Osteoblast (primary cell): ENCODE measurements at regions not wholly inside any gene's neighbourhood (a gene's known extent, or its start where the extent isn't known, plus 50 kb on each side); places are given as distances from the start of the nearest gene placed in this dataset.
A peak's percentile ranks its signal among the peaks of the same experiment; 100 is the strongest.

ENCODE experiments used
- DNase-seq: peaks from one replicate; pipeline ENCODE4 v3.0.0; 2011; ENCODE audit warnings: low spot score, mixed read lengths; ENCODE audit not compliant: insufficient read length; ENCODE audit errors: missing footprints
- H2AFZ ChIP-seq: 2 replicates; pipeline ENCODE4 v1.6.0; 2011; ENCODE audit warnings: mild to moderate bottlenecking, low read length
- H3K27ac ChIP-seq: 2 replicates; pipeline ENCODE4 v1.5.1; 2011; ENCODE audit warnings: mild to moderate bottlenecking, low read depth, low read length, moderate library complexity
- H3K27me3 ChIP-seq: 2 replicates; pipeline ENCODE4 v1.6.0; 2012; ENCODE audit warnings: mild to moderate bottlenecking, control low read depth, inconsistent platforms, low read length, moderate library complexity; ENCODE audit not compliant: insufficient read depth
- H3K36me3 ChIP-seq: 2 replicates; pipeline ENCODE4 v1.5.1; 2011; ENCODE audit warnings: mild to moderate bottlenecking, low read length, control low read depth, moderate library complexity; ENCODE audit not compliant: insufficient read depth
- H3K4me1 ChIP-seq: 2 replicates; pipeline ENCODE4 v1.5.1; 2011; ENCODE audit warnings: mild to moderate bottlenecking, low read length, control low read depth, moderate library complexity; ENCODE audit not compliant: insufficient read depth
- H3K4me2 ChIP-seq: 2 replicates; pipeline ENCODE4 v1.6.0; 2011; ENCODE audit warnings: mild to moderate bottlenecking, low read length; ENCODE audit not compliant: insufficient read depth
- H3K4me3 ChIP-seq: fragments of 200-600 bp; sonication (generic); 3 replicates; pipeline ENCODE4 v1.5.1; 2012; ENCODE audit warnings: mild to moderate bottlenecking, low read length, inconsistent platforms; ENCODE audit not compliant: insufficient read depth
- H3K79me2 ChIP-seq: 2 replicates; pipeline ENCODE4 v1.6.0; 2012; ENCODE audit warnings: mild to moderate bottlenecking, low read length, control low read depth, inconsistent platforms; ENCODE audit not compliant: insufficient read depth
- H3K9me3 ChIP-seq: 2 replicates; pipeline ENCODE4 v1.5.1; 2011; ENCODE audit warnings: low read depth, low read length, control low read depth
- H4K20me1 ChIP-seq: 2 replicates; pipeline ENCODE4 v1.6.0; 2012; ENCODE audit warnings: mild to moderate bottlenecking, low read length, control low read depth; ENCODE audit not compliant: insufficient read depth
- TF ChIP-seq, protein P1 (sequence below): IDR thresholded peaks from 2 replicates; pipeline ENCODE4 v1.5.1; 2011; ENCODE audit warnings: mild to moderate bottlenecking, low read depth, low read length, moderate library complexity; ENCODE audit errors: extremely low read depth

DNA sequence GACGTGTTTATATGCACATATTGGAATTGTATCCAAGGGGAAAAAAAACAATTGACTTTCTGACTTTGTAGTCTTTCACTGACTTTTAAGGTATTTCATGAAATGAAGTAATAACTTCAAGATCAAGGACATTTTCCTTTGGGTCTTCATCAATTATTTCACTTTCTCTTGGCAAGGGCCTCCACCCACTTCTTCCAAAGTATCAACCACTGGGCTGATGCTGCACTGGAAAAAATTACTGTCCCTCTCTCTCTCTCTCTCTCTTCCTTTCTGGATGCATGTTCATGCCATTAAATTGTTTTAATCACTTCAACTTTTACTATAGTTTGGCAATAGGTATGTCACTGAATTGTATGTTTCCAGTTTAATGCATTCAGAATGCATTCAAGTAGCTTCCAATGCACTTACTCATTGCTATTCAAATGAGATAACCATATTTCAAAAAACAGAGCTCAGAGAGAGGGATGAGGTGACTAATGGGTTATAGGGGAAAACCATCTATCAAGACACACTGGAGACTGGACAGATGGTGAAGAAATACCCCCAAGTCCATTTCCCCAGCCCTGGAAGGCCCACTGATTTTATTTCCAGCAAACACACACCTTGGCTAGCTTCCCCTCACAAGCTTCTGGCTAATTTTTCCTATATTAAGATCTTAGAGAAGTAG is 585.3 kb downstream of the EBF1 start:
- peak overlapping the region; percentile 84 for H3K27ac ChIP-seq
- H3K79me2 ChIP-seq: no peaks in the 10 kb centered on the region
- peak; percentile 85 for DNase-seq
- peak overlapping the region; percentile 26 for H3K4me3 ChIP-seq
- H3K36me3 ChIP-seq: no peaks in the 10 kb centered on the region
- peaks cover 23% of the 10 kb centered on the region for H3K4me1 ChIP-seq
- no peak overlapping the region for H2AFZ ChIP-seq
- no peaks in the 10 kb centered on the region for H4K20me1 ChIP-seq
- TF ChIP-seq, protein P1, sequence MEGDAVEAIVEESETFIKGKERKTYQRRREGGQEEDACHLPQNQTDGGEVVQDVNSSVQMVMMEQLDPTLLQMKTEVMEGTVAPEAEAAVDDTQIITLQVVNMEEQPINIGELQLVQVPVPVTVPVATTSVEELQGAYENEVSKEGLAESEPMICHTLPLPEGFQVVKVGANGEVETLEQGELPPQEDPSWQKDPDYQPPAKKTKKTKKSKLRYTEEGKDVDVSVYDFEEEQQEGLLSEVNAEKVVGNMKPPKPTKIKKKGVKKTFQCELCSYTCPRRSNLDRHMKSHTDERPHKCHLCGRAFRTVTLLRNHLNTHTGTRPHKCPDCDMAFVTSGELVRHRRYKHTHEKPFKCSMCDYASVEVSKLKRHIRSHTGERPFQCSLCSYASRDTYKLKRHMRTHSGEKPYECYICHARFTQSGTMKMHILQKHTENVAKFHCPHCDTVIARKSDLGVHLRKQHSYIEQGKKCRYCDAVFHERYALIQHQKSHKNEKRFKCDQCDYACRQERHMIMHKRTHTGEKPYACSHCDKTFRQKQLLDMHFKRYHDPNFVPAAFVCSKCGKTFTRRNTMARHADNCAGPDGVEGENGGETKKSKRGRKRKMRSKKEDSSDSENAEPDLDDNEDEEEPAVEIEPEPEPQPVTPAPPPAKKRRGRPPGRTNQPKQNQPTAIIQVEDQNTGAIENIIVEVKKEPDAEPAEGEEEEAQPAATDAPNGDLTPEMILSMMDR: no peak
- H3K4me2 ChIP-seq: peak overlapping the region; percentile 64
- no peaks in the 10 kb centered on the region for H3K27me3 ChIP-seq
- no peaks in the 10 kb centered on the region for H3K9me3 ChIP-seq

DNA sequence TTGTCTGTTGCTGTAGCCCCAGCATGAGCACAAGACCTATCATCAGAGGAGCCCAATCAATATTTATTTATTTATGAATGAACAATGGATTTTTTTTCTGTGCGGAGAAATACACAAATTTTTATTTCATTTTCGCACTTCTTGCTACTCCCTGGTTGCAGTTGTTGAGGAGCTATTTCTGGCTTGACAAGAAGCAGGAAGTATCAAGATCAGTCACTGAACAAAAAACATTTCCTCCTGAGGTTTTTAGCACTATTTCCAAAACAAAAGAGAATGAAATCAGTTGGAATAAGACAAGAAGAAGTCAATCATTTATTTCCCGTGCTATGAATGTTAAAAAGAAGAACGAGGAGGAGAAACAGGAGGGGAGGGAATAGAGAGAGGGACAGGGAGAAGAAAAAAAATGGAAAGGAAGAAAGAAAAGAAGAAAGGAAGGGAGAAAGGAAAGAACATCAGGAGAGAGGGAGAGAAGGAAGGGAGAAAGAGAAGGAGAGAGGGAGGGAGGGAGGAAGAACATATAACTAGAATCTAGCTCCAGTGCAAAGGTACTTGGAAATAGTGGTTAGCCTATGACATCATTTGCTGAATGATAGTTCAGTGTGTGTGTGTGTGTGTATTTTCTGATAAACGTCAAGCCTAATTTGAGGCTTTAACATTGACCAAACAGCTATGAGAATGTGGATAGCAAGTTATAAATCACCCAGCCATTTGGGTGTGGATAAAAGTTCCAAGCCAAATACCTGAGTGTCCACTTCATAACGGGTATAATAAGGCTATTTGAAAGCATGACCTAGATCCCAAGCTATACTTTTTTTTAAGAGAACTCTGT is 586.0 kb downstream of the EBF1 start:
- no peak for DNase-seq
- Histone ChIP-seq H3K27me3 (no peaks in the 10 kb centered on the region), H4K20me1 (no peaks in the 10 kb centered on the region), H3K4me3 (no peak overlapping the region), H3K27ac (peak overlapping the region; percentile 84), H2AFZ (no peak overlapping the region), H3K36me3 (no peaks in the 10 kb centered on the region), H3K79me2 (no peaks in the 10 kb centered on the region), H3K4me1 (peaks cover 23% of the 10 kb centered on the region), H3K9me3 (no peaks in the 10 kb centered on the region), H3K4me2 (peak overlapping the region; percentile 64)
- TF ChIP-seq, protein P1: no peak

DNA sequence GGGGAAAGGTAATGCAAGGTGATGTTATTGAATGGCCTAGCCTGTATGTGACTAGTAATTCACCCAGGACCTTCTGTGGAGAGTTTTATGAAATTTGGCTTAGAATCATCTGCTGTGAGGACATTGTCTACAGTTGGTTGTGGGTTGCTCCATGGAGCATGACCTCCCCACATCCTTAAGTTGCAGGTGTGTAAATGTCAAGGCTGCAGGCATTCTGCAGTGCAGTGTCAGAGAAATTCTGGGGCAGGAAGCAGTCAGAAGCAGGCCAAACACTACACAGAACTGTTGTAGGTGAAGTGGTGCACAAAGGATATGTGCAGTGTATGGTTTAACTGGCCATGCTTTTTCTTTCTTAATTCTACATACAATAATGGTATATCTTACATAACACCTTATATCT is 588.3 kb downstream of the EBF1 start:
- H3K27ac ChIP-seq: no peak overlapping the region
- H3K4me2 ChIP-seq: no peak overlapping the region
- peaks cover 23% of the 10 kb centered on the region for H3K4me1 ChIP-seq
- H2AFZ ChIP-seq: no peak overlapping the region
- H3K9me3 ChIP-seq: no peaks in the 10 kb centered on the region
- no peaks in the 10 kb centered on the region for H3K27me3 ChIP-seq
- DNase-seq: no peak
- H4K20me1 ChIP-seq: no peaks in the 10 kb centered on the region
- no peaks in the 10 kb centered on the region for H3K36me3 ChIP-seq
- H3K79me2 ChIP-seq: no peaks in the 10 kb centered on the region
- TF ChIP-seq, protein P1: no peak
- H3K4me3 ChIP-seq: no peak overlapping the region

DNA sequence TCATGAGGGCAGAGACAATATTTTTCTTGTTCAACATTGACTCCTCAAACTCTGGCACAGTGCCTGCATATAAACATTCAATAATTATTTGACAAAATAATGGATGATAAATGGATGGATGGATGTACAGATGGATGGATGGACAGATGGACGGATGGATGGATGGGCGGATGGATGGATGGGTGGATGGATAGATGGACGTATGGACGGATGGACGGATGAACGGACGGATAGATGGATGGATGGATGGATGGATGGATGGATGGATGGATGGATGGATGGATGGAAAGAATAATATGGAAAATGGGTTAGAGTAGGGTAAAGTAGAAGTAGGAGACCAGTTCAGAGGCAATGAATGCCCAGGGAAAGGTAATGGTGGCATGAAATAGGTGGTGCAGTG is 589.2 kb downstream of the EBF1 start:
- no peaks in the 10 kb centered on the region for H3K79me2 ChIP-seq
- no peaks in the 10 kb centered on the region for H4K20me1 ChIP-seq
- TF ChIP-seq, protein P1: no peak
- H2AFZ ChIP-seq: no peak overlapping the region
- no peak overlapping the region for H3K4me2 ChIP-seq
- H3K27me3 ChIP-seq: no peaks in the 10 kb centered on the region
- no peak overlapping the region for H3K4me3 ChIP-seq
- DNase-seq: no peak
- H3K36me3 ChIP-seq: no peaks in the 10 kb centered on the region
- no peaks in the 10 kb centered on the region for H3K9me3 ChIP-seq
- peaks cover 21% of the 10 kb centered on the region for H3K4me1 ChIP-seq
- H3K27ac ChIP-seq: no peak overlapping the region
